Duodenal mucosa (tissue), 2 donors: ENCODE measurements at regions not wholly inside any gene's neighbourhood (a gene's known extent, or its start where the extent isn't known, plus 50 kb on each side); places are given as distances from the start of the nearest gene placed in this dataset.
"Not testable (repeated sequence)": the region's sequence is repeated elsewhere in the genome, so short reads cannot be mapped to it uniquely, and the experiment has no call there.

Source experiments
- H3K27ac ChIP-seq: one replicate; pipeline ENCODE4 v1.7.0; 2013; ENCODE audit warnings: low read depth, low read length
- H3K27me3 ChIP-seq, 2 donors: one replicate each; pipeline ENCODE4 v1.7.0; 2013; ENCODE audit warnings: low read length in 2 of 2, control low read depth in 1 of 2; ENCODE audit not compliant: insufficient read depth in 2 of 2, control insufficient read depth in 1 of 2
- H3K36me3 ChIP-seq, 2 donors: one replicate each; pipeline ENCODE4 v1.7.0; 2013; ENCODE audit warnings: low read length in 2 of 2, control low read depth in 1 of 2; ENCODE audit not compliant: insufficient read depth in 2 of 2, control insufficient read depth in 1 of 2
- H3K4me1 ChIP-seq, 2 donors: one replicate each; pipeline ENCODE4 v1.7.0; 2013; ENCODE audit warnings: low read length in 2 of 2, control low read depth in 1 of 2; ENCODE audit not compliant: insufficient read depth in 2 of 2, control insufficient read depth in 1 of 2
- H3K4me3 ChIP-seq, 2 donors: one replicate each; pipeline ENCODE4 v1.7.0; 2013; ENCODE audit warnings: low read length in 2 of 2, low read depth in 1 of 2
- H3K9ac ChIP-seq, 2 donors: one replicate each; pipeline ENCODE4 v1.7.0; 2013; ENCODE audit warnings: low read length in 2 of 2, low read depth in 1 of 2
- H3K9me3 ChIP-seq, 2 donors: one replicate each; pipeline ENCODE4 v1.7.0; 2013; ENCODE audit warnings: low read length in 2 of 2, control low read depth in 1 of 2; ENCODE audit not compliant: control insufficient read depth in 1 of 2

- H3K36me3 ChIP-seq, result no peaks in the 10 kb centered on the region
- no peak overlapping the region for H3K27ac ChIP-seq
- H3K27me3 ChIP-seq, result no peaks in the 10 kb centered on the region
- H3K9me3 ChIP-seq, result no peaks in the 10 kb centered on the region
- no peaks in the 10 kb centered on the region for H3K4me1 ChIP-seq
- H3K9ac ChIP-seq, result no peak overlapping the region
- no peak overlapping the region for H3K4me3 ChIP-seq
These were observed 246.1 kb downstream of the FSIP2 start for GRCh38 chr2:185984670-185985069.

GRCh38 chr2:185988907-185989306, 250.3 kb downstream of the FSIP2 start:
- H3K27ac ChIP-seq, H3K36me3 ChIP-seq, H3K9ac ChIP-seq, H3K4me1 ChIP-seq, H3K27me3 ChIP-seq, H3K9me3 ChIP-seq, H3K4me3 ChIP-seq: not testable (repeated sequence)

GRCh38 chr2:185990861-185991525, 252.4 kb downstream of the FSIP2 start:
- no peaks in the 10 kb centered on the region for H3K36me3 ChIP-seq
- no peaks in the 10 kb centered on the region for H3K27me3 ChIP-seq
- H3K4me1 ChIP-seq, result no peaks in the 10 kb centered on the region
- no peak overlapping the region for H3K9ac ChIP-seq
- H3K4me3 ChIP-seq, result no peak overlapping the region
- H3K27ac ChIP-seq, result no peak overlapping the region
- no peaks in the 10 kb centered on the region for H3K9me3 ChIP-seq

GRCh38 chr2:185998562-185999070, 260.0 kb downstream of the FSIP2 start:
- H3K9me3 ChIP-seq, result no peaks in the 10 kb centered on the region

GRCh38 chr2:186009341-186009740, 270.7 kb downstream of the FSIP2 start:
- no peaks in the 10 kb centered on the region for H3K36me3 ChIP-seq
- H3K9ac ChIP-seq, result no peak overlapping the region
- H3K4me1 ChIP-seq, result no peaks in the 10 kb centered on the region
- peaks cover 2 to 7% of the 10 kb centered on the region in 2 donors for H3K9me3 ChIP-seq
- H3K4me3 ChIP-seq, result no peak overlapping the region
- no peaks in the 10 kb centered on the region for H3K27me3 ChIP-seq
- no peak overlapping the region for H3K27ac ChIP-seq

More at GRCh38 chr2:185998562-185999070, 260.0 kb downstream of the FSIP2 start:
- no peaks in the 10 kb centered on the region for H3K27me3 ChIP-seq
- no peaks in the 10 kb centered on the region for H3K4me1 ChIP-seq
- H3K9ac ChIP-seq, result no peak overlapping the region
- H3K27ac ChIP-seq, result no peak overlapping the region
- no peak overlapping the region for H3K4me3 ChIP-seq
- H3K36me3 ChIP-seq, result no peaks in the 10 kb centered on the region

- no peaks in the 10 kb centered on the region for H3K4me1 ChIP-seq
These were observed 278.7 kb downstream of the FSIP2 start for GRCh38 chr2:186017278-186017677.

GRCh38 chr2:186024921-186025320, 286.3 kb downstream of the FSIP2 start:
- Histone ChIP-seq H3K9me3 (no peaks in the 10 kb centered on the region), H3K27me3 (no peaks in the 10 kb centered on the region), H3K9ac (no peak overlapping the region)

More at GRCh38 chr2:186017278-186017677, 278.7 kb downstream of the FSIP2 start:
- Histone ChIP-seq H3K27ac (no peak overlapping the region), H3K4me3 (no peak overlapping the region), H3K9me3 (peaks cover 2 to 7% of the 10 kb centered on the region in 2 donors), H3K9ac (no peak overlapping the region), H3K27me3 (no peaks in the 10 kb centered on the region), H3K36me3 (no peaks in the 10 kb centered on the region)

GRCh38 chr2:186027922-186028321, 289.3 kb downstream of the FSIP2 start:
- Histone ChIP-seq H3K9ac (no peak overlapping the region), H3K4me1 (no peaks in the 10 kb centered on the region), H3K9me3 (no peaks in the 10 kb centered on the region), H3K36me3 (no peaks in the 10 kb centered on the region), H3K27ac (no peak overlapping the region), H3K4me3 (no peak overlapping the region), H3K27me3 (no peaks in the 10 kb centered on the region)

More at GRCh38 chr2:186024921-186025320, 286.3 kb downstream of the FSIP2 start:
- Histone ChIP-seq H3K36me3 (no peaks in the 10 kb centered on the region), H3K4me3 (no peak overlapping the region), H3K27ac (no peak overlapping the region), H3K4me1 (no peaks in the 10 kb centered on the region)

GRCh38 chr2:186031229-186031628, 292.6 kb downstream of the FSIP2 start:
- Histone ChIP-seq H3K9me3 (no peaks in the 10 kb centered on the region), H3K4me1 (no peaks in the 10 kb centered on the region), H3K27ac (no peak overlapping the region), H3K27me3 (no peaks in the 10 kb centered on the region), H3K9ac (no peak overlapping the region), H3K36me3 (no peaks in the 10 kb centered on the region), H3K4me3 (no peak overlapping the region)

GRCh38 chr2:186032102-186032738, 293.6 kb downstream of the FSIP2 start:
- H3K36me3 ChIP-seq, result no peaks in the 10 kb centered on the region
- no peak overlapping the region for H3K4me3 ChIP-seq
- no peaks in the 10 kb centered on the region for H3K27me3 ChIP-seq
- H3K9me3 ChIP-seq, result no peaks in the 10 kb centered on the region
- H3K9ac ChIP-seq, result no peak overlapping the region
- no peak overlapping the region for H3K27ac ChIP-seq
- H3K4me1 ChIP-seq, result peaks cover 0 to 3% of the 10 kb centered on the region in 2 donors
